GM12874 (cell line): ENCODE measurements at regions not wholly inside any gene's neighbourhood (a gene's known extent, or its start where the extent isn't known, plus 50 kb on each side); places are given as distances from the start of the nearest gene placed in this dataset.

Source experiments
- CTCF ChIP-seq: IDR thresholded peaks from 2 replicates; pipeline ENCODE4 v1.5.1; 2011; ENCODE audit warnings: low read depth, mild to moderate bottlenecking, control low read depth, low read length, moderate library complexity; ENCODE audit not compliant: insufficient read depth

GRCh38 chr2:90077948-90078347, 1386.5 kb downstream of the RPIA start:
- no peak for TF ChIP-seq CTCF

GRCh38 chr2:90079374-90079773, 1387.9 kb downstream of the RPIA start:
- no peak for TF ChIP-seq CTCF

- TF ChIP-seq CTCF = peak; percentile 20; the same call in 1 of the 2 replicates
Observed at GRCh38 chr2:90087792-90088191, 1396.3 kb downstream of the RPIA start.

GRCh38 chr2:90207454-90208058, 1516.1 kb downstream of the RPIA start:
- TF ChIP-seq CTCF = peak; percentile 32; the same call in 1 of the 2 replicates

GRCh38 chr2:90209009-90209408, 1517.5 kb downstream of the RPIA start:
- TF ChIP-seq CTCF = no peak

- no peak for TF ChIP-seq CTCF
Observed at GRCh38 chr2:90209806-90210205, 1518.3 kb downstream of the RPIA start.

- no peak for TF ChIP-seq CTCF
Observed at GRCh38 chr2:90221300-90221651, 1529.8 kb downstream of the RPIA start.

GRCh38 chr2:90237923-90238361, 1546.5 kb downstream of the RPIA start:
- TF ChIP-seq CTCF = peak; percentile 26
